DLD1 (cell line): ENCODE measurements at regions not wholly inside any gene's neighbourhood (a gene's known extent, or its start where the extent isn't known, plus 50 kb on each side); places are given as distances from the start of the nearest gene placed in this dataset.
"Not testable (repeated sequence)": the region's sequence is repeated elsewhere in the genome, so short reads cannot be mapped to it uniquely, and the experiment has no call there.

Experiments used
- in situ Hi-C: cut with HindIII; loops from 2 replicates; pipeline ENCODE4 v1.10.0; 2017; ENCODE audit warnings: low sequenced_read_pairs

- in situ Hi-C loops, result no loop called here
Measured at GRCh38 chr13:44142540-44142867, 231.1 kb upstream of the SERP2 start.

- in situ Hi-C loops, result no loop called here
Measured at GRCh38 chr13:44142941-44143665, 230.5 kb upstream of the SERP2 start.

- in situ Hi-C loops, result no loop called here
Measured at GRCh38 chr13:44146138-44146537, 227.5 kb upstream of the SERP2 start.

- in situ Hi-C loops, result no loop called here
Measured at GRCh38 chr13:44147233-44147632, 226.4 kb upstream of the SERP2 start.

- in situ Hi-C loops, result no loop called here
Measured at GRCh38 chr13:44147648-44148047, 226.0 kb upstream of the SERP2 start.

GRCh38 chr13:44148159-44148914 is 225.3 kb upstream of the SERP2 start:
- in situ Hi-C loops, result no loop called here

GRCh38 chr13:44149231-44149630 is 224.4 kb upstream of the SERP2 start:
- in situ Hi-C loops, result not testable (repeated sequence)

- in situ Hi-C loops, result no loop called here
Measured at GRCh38 chr13:44149821-44150220, 223.8 kb upstream of the SERP2 start.

- in situ Hi-C loops, result no loop called here
Measured at GRCh38 chr13:44151474-44151873, 222.2 kb upstream of the SERP2 start.

GRCh38 chr13:44153496-44153895 is 220.1 kb upstream of the SERP2 start:
- in situ Hi-C loops, result no loop called here

GRCh38 chr13:44155422-44156293 is 218.0 kb upstream of the SERP2 start:
- in situ Hi-C loops, result no loop called here

GRCh38 chr13:44156294-44156658 is 217.3 kb upstream of the SERP2 start:
- in situ Hi-C loops, result no loop called here

GRCh38 chr13:44157606-44158005 is 216.0 kb upstream of the SERP2 start:
- in situ Hi-C loops, result no loop called here

GRCh38 chr13:44158098-44158521 is 215.5 kb upstream of the SERP2 start:
- in situ Hi-C loops, result no loop called here

- in situ Hi-C loops, result no loop called here
Measured at GRCh38 chr13:44158881-44159632, 214.6 kb upstream of the SERP2 start.

- in situ Hi-C loops, result no loop called here
Measured at GRCh38 chr13:44159633-44160279, 213.9 kb upstream of the SERP2 start.

GRCh38 chr13:44160591-44161191 is 212.9 kb upstream of the SERP2 start:
- in situ Hi-C loops, result no loop called here

GRCh38 chr13:44163108-44163507 is 210.5 kb upstream of the SERP2 start:
- in situ Hi-C loops, result no loop called here

- in situ Hi-C loops, result no loop called here
Measured at GRCh38 chr13:44165221-44165888, 208.3 kb upstream of the SERP2 start.
